Effector CD4-positive, alpha-beta T cell (primary cell): ENCODE measurements at regions not wholly inside any gene's neighbourhood (a gene's known extent, or its start where the extent isn't known, plus 50 kb on each side); places are given as distances from the start of the nearest gene placed in this dataset.

Experiments used
- DNase-seq: peaks from one replicate; pipeline ENCODE4 v3.0.0-alpha.2; 2020

- DNase-seq: no peak
These were observed 221.2 kb downstream of the BUD13 start for GRCh38 chr11:116551576-116551975.

- DNase-seq: no peak
These were observed 224.5 kb downstream of the BUD13 start for GRCh38 chr11:116548256-116548655.

GRCh38 chr11:116547571-116547970 lies 225.2 kb downstream of the BUD13 start:
- DNase-seq: no peak

- DNase-seq: no peak
These were observed 226.9 kb downstream of the BUD13 start for GRCh38 chr11:116545912-116546311.

- DNase-seq: no peak
These were observed 228.1 kb downstream of the BUD13 start for GRCh38 chr11:116544721-116545120.

GRCh38 chr11:116543911-116544475 lies 228.8 kb downstream of the BUD13 start:
- no peak for DNase-seq

GRCh38 chr11:116543099-116543498 lies 229.7 kb downstream of the BUD13 start:
- no peak for DNase-seq

GRCh38 chr11:116542406-116542805 lies 230.4 kb downstream of the BUD13 start:
- no peak for DNase-seq

- DNase-seq: no peak
These were observed 231.3 kb downstream of the BUD13 start for GRCh38 chr11:116541460-116541859.

GRCh38 chr11:116540645-116541304 lies 232.0 kb downstream of the BUD13 start:
- DNase-seq: no peak

GRCh38 chr11:116539836-116540418 lies 232.9 kb downstream of the BUD13 start:
- DNase-seq: no peak

GRCh38 chr11:116539211-116539610 lies 233.6 kb downstream of the BUD13 start:
- no peak for DNase-seq

- DNase-seq: no peak
These were observed 234.1 kb downstream of the BUD13 start for GRCh38 chr11:116538677-116539076.

- DNase-seq: no peak
These were observed 235.1 kb downstream of the BUD13 start for GRCh38 chr11:116537709-116538108.

- DNase-seq: no peak
These were observed 235.7 kb downstream of the BUD13 start for GRCh38 chr11:116537121-116537520.

- DNase-seq: no peak
These were observed 236.4 kb downstream of the BUD13 start for GRCh38 chr11:116536416-116536815.

GRCh38 chr11:116535994-116536393 lies 236.8 kb downstream of the BUD13 start:
- DNase-seq: no peak

- DNase-seq: no peak
These were observed 237.7 kb downstream of the BUD13 start for GRCh38 chr11:116535120-116535519.

GRCh38 chr11:116534270-116534975 lies 238.4 kb downstream of the BUD13 start:
- no peak for DNase-seq

- DNase-seq: no peak
These were observed 239.5 kb downstream of the BUD13 start for GRCh38 chr11:116533186-116533825.

GRCh38 chr11:116532066-116532465 lies 240.7 kb downstream of the BUD13 start:
- DNase-seq: no peak

GRCh38 chr11:116530705-116531104 lies 242.1 kb downstream of the BUD13 start:
- DNase-seq: no peak

GRCh38 chr11:116529271-116529670 lies 243.5 kb downstream of the BUD13 start:
- DNase-seq: no peak
